HUDEP-2 (cell line): ENCODE measurements at regions not wholly inside any gene's neighbourhood (a gene's known extent, or its start where the extent isn't known, plus 50 kb on each side); places are given as distances from the start of the nearest gene placed in this dataset.

Experiments used
- DNase-seq, 76 experiments: peaks; one replicate each; lab custom pipeline; 2025; ENCODE audit not compliant: unreplicated experiment in 76 of 76; lab: John Stamatoyannopoulos, UW

GRCh38 chr6:118761645-118762044 is 110.3 kb upstream of the CEP85L start:
- DNase-seq = no peak

GRCh38 chr6:118758946-118759345 is 107.6 kb upstream of the CEP85L start:
- DNase-seq = no peak

DNA sequence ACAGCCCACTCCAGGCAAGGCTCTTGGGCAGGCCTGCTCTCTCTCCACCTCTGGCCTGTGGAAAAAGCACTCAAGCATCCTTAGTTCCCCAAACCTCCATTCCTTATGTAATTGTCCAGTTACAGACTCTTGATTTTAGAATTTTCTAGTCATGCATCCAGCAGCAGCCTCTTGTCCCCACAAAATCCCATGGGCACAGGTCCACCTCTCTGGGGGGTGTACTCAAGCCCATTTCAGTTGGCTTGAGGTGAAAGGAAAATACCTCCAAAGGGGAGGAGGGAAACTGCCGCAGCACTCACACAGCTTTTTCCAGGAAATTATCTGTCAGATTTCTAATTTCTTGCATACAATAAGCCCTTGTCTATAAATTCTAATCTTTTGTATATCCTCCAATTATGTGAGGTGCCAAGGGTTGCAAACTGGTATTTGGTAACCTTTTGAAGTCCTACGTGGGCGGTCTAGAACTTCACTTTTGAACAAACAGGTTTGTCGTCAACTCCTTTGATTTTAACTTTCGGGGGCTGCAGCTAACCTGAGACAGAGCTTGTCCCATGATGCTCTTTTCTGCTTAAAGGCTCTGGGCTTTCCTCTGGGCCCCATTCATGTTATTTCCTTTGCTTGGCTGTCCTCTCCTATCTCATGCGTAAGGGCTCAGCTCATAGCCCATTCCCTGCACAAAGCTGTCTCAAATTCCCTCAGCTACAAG is 104.7 kb upstream of the CEP85L start:
- DNase-seq = no peak

- DNase-seq = no peak
Observed at GRCh38 chr6:118752803-118753202, 101.4 kb upstream of the CEP85L start.

DNA sequence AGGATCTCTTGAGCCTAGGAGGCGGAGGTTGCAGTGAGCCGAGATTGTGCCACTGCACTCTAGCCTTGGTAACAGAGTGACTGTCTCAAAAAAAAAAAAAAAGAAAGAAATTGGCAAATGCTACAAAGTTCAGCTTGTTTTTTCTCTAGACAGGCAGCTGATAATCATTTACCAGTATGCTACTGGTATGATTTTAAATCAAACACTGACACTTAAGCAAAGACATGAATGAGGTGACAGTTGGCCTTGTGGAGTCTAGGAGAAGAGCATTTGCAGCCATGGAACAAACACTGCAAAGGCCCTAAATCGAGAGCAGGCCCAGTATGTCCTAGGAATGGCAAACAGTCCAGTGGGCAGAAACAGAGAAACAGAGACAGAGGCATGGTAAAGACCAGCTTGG is 99.7 kb upstream of the CEP85L start:
- no peak for DNase-seq

DNA sequence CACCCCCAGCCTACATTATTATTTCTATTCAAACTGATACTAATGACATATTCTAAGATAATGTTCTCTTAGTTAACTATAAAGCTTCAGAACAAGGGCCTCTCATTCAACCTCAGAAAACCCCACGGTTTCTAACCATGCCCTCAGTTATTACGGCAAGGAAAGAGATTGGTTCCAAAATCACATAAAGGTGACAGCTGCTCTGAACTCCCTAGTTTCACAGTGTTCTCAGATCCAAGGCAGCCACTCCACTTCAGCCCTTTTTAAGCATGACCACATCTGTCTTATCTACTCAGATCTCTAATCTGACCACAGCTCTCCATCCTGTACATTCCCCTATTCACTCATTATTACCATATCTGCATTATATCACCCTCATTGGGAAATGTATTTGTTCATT is 98.8 kb upstream of the CEP85L start:
- no peak for DNase-seq

GRCh38 chr6:118748311-118749062 is 97.1 kb upstream of the CEP85L start:
- no peak for DNase-seq

DNA sequence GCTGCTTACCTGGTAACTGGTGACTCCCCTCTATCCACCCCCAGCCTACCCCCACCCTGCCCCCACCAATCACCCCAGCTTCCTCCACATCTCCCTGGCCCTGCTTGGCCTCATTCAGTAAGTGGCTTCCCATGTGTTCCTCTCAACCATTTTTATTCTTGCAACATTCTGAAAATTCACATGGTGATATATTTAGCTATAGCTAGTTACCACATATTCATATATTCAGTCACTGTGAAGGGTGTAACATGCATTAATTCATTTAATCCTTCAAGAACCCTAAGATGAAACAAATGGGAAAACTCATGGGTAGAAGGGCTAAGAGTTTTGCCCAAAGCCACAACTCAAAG is 95.4 kb upstream of the CEP85L start:
- no peak for DNase-seq

DNA sequence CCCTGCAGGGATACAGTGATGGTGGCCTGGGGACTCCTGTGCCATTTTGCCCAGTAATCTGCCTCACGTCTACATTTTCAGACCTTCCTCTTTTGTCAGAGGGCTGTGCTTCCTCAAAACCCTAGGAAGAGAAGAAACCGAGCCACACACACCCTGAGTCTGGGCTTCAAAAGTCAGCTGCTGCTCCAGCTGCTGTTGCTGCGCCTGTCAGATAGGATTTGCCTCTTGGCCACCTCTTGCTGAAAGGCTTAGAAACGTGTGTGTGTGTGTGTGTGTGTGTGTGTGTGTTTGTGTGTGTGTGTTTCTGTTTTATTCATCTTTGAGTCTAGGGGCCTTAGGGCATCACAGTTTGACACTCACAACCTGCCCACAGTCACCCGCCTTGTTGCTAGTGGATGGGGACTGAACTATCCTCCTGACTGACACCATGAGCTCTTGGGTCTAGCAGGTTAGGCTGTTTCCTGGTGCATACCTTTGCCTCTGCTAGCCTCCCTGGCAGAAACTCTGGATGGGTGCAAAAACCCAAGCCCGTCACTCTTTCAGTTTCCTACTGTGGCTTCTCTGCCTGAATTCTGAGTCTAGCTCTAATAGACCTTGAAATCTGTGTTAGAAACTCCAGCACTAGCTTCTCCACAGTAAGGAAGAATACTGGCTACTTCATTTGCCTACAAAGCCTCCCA is 94.9 kb upstream of the CEP85L start:
- DNase-seq = no peak

DNA sequence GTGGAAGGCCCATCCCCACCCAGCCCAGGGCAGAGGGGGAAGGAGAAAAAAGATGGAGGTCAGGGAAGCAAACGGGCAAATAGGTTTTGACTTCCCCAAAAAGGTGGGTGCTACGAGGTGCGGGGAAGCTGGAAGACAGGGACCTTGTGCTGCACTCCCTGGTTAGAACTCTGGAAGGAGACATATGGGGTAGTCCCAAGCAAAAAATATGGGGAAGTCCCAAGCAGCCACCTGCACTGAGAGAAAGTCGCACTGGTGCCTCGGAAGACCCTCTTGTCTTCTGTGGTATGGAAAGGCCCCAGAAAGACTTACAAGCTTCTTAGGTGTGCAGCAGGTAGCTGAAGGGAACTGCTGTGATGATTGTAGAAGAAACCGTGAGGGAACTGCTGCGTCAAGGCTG is 93.8 kb upstream of the CEP85L start:
- DNase-seq = no peak

GRCh38 chr6:118744261-118744941 is 93.0 kb upstream of the CEP85L start:
- no peak for DNase-seq

- DNase-seq = no peak
Observed at GRCh38 chr6:118743746-118744145, 92.4 kb upstream of the CEP85L start.

GRCh38 chr6:118740372-118740771 is 89.0 kb upstream of the CEP85L start:
- DNase-seq = peak in 3 of 76 experiments; percentile 22 to 28 (median 26)

- DNase-seq = peak in 4 of 76 experiments; percentile 6 to 27 (median 16)
Observed at GRCh38 chr6:118739696-118740353, 88.4 kb upstream of the CEP85L start.

DNA sequence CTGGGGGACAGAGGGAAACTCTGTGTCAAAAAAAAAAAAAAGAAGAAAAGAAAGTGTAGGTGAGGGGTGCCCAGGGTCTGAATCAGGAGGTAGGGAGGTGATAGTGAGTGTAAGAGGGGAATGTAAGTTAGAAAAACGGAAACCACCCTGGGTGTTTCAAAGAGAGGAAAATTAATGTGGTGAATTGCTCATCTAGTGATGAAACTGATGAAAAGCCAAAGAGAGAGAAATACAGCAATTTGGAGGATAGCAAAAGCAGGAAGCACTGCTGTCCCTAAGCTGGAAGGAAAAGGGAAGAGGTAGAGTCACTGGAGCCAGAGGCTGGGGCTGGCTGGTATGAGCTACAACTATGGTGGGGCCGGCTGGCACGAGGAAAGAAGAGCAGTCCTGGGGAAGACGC is 85.0 kb upstream of the CEP85L start:
- DNase-seq = no peak

DNA sequence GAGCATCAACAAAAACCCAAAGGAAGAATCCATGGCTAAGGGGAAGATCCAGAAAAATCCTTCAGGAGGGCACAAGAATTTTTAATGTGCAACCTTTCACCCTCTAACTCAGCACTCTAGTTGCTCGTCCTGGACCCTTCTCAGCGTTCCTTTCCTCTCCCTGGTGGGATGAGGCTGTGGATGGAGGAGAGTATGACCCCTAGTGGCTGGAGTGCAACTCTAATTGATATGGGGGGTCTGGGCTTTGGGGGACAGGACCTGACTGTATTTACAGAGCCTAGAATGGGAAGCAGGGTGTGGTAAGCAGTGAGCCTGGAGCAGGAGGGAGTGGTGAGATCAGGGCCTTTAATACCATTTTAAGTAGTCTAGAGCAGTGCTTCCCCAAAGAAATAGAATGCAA is 83.9 kb upstream of the CEP85L start:
- no peak for DNase-seq

- DNase-seq = peak in 3 of 76 experiments; percentile 13 to 23 (median 20)
Observed at GRCh38 chr6:118725944-118726343, 74.6 kb upstream of the CEP85L start.

DNA sequence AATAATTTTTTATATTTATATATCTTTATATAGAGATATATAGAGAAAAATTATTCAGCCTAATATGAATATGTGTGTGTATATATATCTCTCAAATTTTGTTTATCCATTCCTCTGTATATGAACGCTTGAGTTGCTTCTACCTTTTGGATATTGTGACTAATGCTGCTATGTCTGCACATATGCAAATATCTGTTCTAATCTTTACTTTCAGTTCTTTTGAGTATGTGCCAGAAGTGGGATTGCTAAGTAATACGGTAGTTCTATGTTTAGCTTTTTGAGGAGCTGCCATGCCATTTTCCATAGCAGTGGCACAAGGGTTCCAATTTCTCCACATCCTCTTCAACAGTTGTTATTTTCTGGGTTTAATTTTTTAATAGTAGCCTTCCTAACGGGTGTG is 72.8 kb upstream of the CEP85L start:
- no peak for DNase-seq

DNA sequence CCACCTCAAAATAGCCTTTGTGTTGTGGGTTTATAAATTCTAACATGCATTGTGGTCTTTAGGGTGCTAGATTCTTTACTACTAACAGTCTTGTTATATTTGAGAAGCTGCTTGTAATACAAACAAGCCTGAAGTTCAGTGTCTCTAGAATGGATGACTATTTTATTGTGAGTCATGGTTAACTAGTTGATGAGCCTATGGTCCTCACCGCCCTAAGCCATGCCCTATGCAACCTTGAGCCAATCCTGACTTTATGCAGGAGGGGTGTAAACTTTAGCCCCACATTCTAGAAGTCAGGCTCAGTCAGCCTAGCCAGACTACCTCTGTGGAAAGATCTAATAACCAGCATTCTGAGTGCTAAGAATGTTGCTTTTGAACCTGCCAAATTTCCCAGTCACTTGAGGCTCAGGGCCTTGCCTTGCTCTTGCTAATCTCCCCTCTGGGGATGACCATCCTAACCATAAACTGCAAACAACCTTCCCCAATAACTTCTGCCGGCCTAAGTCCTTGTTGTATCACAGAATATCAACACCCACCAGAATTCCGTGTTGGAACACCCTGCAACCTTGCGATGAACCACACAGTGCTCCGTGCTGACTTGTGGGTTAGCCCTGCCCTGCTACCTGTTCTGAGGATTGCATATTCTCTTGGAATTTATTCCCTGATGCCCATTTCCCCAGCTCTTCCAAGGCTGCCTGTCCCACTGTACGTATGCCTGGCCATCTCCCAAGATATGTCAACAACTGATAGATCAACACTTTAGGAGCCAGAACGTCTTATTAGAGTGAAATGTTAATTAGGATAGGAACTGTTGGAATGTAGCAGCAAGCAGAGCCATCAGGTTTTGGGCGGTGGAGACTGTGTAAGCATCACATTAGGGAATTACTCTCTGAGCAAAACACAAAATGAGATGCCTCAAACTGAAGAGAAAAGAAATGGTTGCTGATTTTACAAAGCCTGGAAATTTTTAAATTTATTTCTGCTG is 71.7 kb upstream of the CEP85L start:
- DNase-seq = no peak

GRCh38 chr6:118720125-118720473 is 68.7 kb upstream of the CEP85L start:
- no peak for DNase-seq
